ENCODE measurements at regions not wholly inside any gene's neighbourhood (a gene's known extent, or its start where the extent isn't known, plus 50 kb on each side); places are given as distances from the start of the nearest gene placed in this dataset.

GRCh38 chr4:65791812-65792308, 121.6 kb upstream of the EPHA5 start:
- peak overlapping the region; percentile 7; the same call in 1 of the 2 replicates for H3K9ac ChIP-seq (ENCODE audit: low read length)
- peak overlapping the region; percentile 25 for H3K4me3 ChIP-seq (ENCODE audit: low read length)
- H3K79me2 ChIP-seq (ENCODE audit: low read length), result no peaks in the 10 kb centered on the region
- H3K27me3 ChIP-seq (replicated peaks; ENCODE audit: insufficient read depth, low read length), result no peaks in the 10 kb centered on the region
- H3F3A ChIP-seq (ENCODE audit: insufficient read depth, low read length), result 0 out of 2 replicates have a peak, but pooled peaks cover 7% of the 10 kb centered on the region
- H3K27ac ChIP-seq (ENCODE audit: low read length), result peak overlapping the region; percentile 55; the same call in 1 of the 2 replicates
- no peak for TF ChIP-seq CTCF (IDR thresholded peaks at IDR 0.05; ENCODE audit: low read length)
- TF ChIP-seq EZH2phosphoT487 (IDR thresholded peaks at IDR 0.05; ENCODE audit: low read length), result no peak
- TF ChIP-seq EZH2 (optimal IDR thresholded peaks at IDR 0.05; ENCODE audit: low read depth, low read length), result no peak
- DNase-seq, result peak; percentile 80
- no peaks in the 10 kb centered on the region for H3K36me3 ChIP-seq (replicated peaks; ENCODE audit: insufficient read depth, low read length)
- H3K4me2 ChIP-seq (ENCODE audit: low read depth, low read length), result peak overlapping the region; percentile 34
- peak overlapping the region; percentile 29 for H2AFZ ChIP-seq (ENCODE audit: low read length)
- H3K9me3 ChIP-seq (replicated peaks; ENCODE audit: insufficient read depth, low read length), result no peaks in the 10 kb centered on the region
- no peaks in the 10 kb centered on the region for H3K9me2 ChIP-seq (replicated peaks; ENCODE audit: insufficient read depth, low read length)
- no peaks in the 10 kb centered on the region for H4K20me1 ChIP-seq (ENCODE audit: insufficient read depth, low read length)
- H3K4me1 ChIP-seq (ENCODE audit: low read length), result 0 out of 2 replicates have a peak, but pooled peaks cover 7% of the 10 kb centered on the region

- Histone ChIP-seq H3K79me2 (ENCODE audit: low read length) (no peaks in the 10 kb centered on the region), H3K27ac (ENCODE audit: low read length) (peak overlapping the region; percentile 55; the same call in 1 of the 2 replicates), H3K4me3 (ENCODE audit: low read length) (peak overlapping the region; percentile 25), H3K4me2 (ENCODE audit: low read depth, low read length) (peak overlapping the region; percentile 34), H3K27me3 (replicated peaks; ENCODE audit: insufficient read depth, low read length) (no peaks in the 10 kb centered on the region), H3K36me3 (replicated peaks; ENCODE audit: insufficient read depth, low read length) (no peaks in the 10 kb centered on the region), H3K9ac (ENCODE audit: low read length) (peak overlapping the region; percentile 7; the same call in 1 of the 2 replicates), H3K9me2 (replicated peaks; ENCODE audit: insufficient read depth, low read length) (no peaks in the 10 kb centered on the region), H4K20me1 (ENCODE audit: insufficient read depth, low read length) (no peaks in the 10 kb centered on the region), H3K4me1 (ENCODE audit: low read length) (0 out of 2 replicates have a peak, but pooled peaks cover 7% of the 10 kb centered on the region), H2AFZ (ENCODE audit: low read length) (peak overlapping the region; percentile 29), H3K9me3 (replicated peaks; ENCODE audit: insufficient read depth, low read length) (no peaks in the 10 kb centered on the region), H3F3A (ENCODE audit: insufficient read depth, low read length) (0 out of 2 replicates have a peak, but pooled peaks cover 7% of the 10 kb centered on the region)
- no peak for TF ChIP-seq CTCF (IDR thresholded peaks at IDR 0.05; ENCODE audit: low read length)
- no peak for TF ChIP-seq EZH2phosphoT487 (IDR thresholded peaks at IDR 0.05; ENCODE audit: low read length)
- TF ChIP-seq EZH2 (optimal IDR thresholded peaks at IDR 0.05; ENCODE audit: low read depth, low read length), result no peak
- DNase-seq, result no peak
Measured at GRCh38 chr4:65791111-65791811, 121.0 kb upstream of the EPHA5 start.

DNA sequence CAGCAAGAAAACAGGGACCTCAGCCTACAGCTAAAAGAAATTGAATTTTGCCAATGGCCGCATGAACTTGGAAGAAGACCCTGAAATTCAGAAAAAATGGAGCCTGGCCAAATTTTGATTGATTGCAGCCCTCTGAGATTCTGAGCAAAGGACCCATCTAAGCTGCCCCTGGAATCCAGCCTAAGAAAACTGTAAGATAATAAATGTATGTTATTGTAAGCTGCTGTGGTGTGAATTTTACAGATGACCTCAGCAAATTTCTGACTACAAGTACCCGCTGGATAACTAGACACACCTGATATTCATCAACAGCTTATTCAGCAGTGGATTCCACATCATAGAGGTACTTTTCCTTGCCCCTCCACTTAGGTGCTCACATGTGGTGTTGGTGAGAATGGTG, 119.5 kb upstream of the EPHA5 start:
- 0 out of 2 replicates have a peak, but pooled peaks cover 7% of the 10 kb centered on the region for H3F3A ChIP-seq (ENCODE audit: insufficient read depth, low read length)
- no peak overlapping the region for H2AFZ ChIP-seq (ENCODE audit: low read length)
- H3K4me1 ChIP-seq (ENCODE audit: low read length), result 0 out of 2 replicates have a peak, but pooled peaks cover 7% of the 10 kb centered on the region
- no peaks in the 10 kb centered on the region for H3K36me3 ChIP-seq (replicated peaks; ENCODE audit: insufficient read depth, low read length)
- no peaks in the 10 kb centered on the region for H3K27me3 ChIP-seq (replicated peaks; ENCODE audit: insufficient read depth, low read length)
- no peaks in the 10 kb centered on the region for H4K20me1 ChIP-seq (ENCODE audit: insufficient read depth, low read length)
- no peak overlapping the region for H3K4me3 ChIP-seq (ENCODE audit: low read length)
- DNase-seq, result no peak
- H3K79me2 ChIP-seq (ENCODE audit: low read length), result no peaks in the 10 kb centered on the region
- H3K4me2 ChIP-seq (ENCODE audit: low read depth, low read length), result no peak overlapping the region
- no peaks in the 10 kb centered on the region for H3K9me2 ChIP-seq (replicated peaks; ENCODE audit: insufficient read depth, low read length)
- H3K9ac ChIP-seq (ENCODE audit: low read length), result no peak overlapping the region
- no peak for TF ChIP-seq EZH2 (optimal IDR thresholded peaks at IDR 0.05; ENCODE audit: low read depth, low read length)
- TF ChIP-seq EZH2phosphoT487 (IDR thresholded peaks at IDR 0.05; ENCODE audit: low read length), result no peak
- TF ChIP-seq CTCF (IDR thresholded peaks at IDR 0.05; ENCODE audit: low read length), result no peak
- H3K9me3 ChIP-seq (replicated peaks; ENCODE audit: insufficient read depth, low read length), result no peaks in the 10 kb centered on the region
- H3K27ac ChIP-seq (ENCODE audit: low read length), result no peak overlapping the region

All from MM.1S (cell line).